NB4 (cell line): ENCODE measurements at regions not wholly inside any gene's neighbourhood (a gene's known extent, or its start where the extent isn't known, plus 50 kb on each side); places are given as distances from the start of the nearest gene placed in this dataset.

Experiments used
- DNase-seq: peaks from one replicate; pipeline ENCODE4 v3.0.0; 2010; ENCODE audit warnings: low read depth
- H3K4me3 ChIP-seq: one replicate; pipeline ENCODE4 v1.5.1; 2011; ENCODE audit warnings: mild to moderate bottlenecking, low read depth, low read length, moderate library complexity
- CTCF ChIP-seq: IDR thresholded peaks from one replicate; pipeline ENCODE4 v1.5.1; 2012; ENCODE audit warnings: low read depth, low read length
- MAX ChIP-seq: IDR thresholded peaks from 2 replicates; pipeline ENCODE4 v1.6.1; 2011; ENCODE audit warnings: low read depth, low read length
- MYC ChIP-seq: IDR thresholded peaks from 2 replicates; pipeline ENCODE4 v1.6.1; 2011; ENCODE audit warnings: low read depth, low read length
- POLR2A ChIP-seq: IDR thresholded peaks from 2 replicates; pipeline ENCODE4 v1.6.1; 2011; ENCODE audit warnings: mild to moderate bottlenecking; ENCODE audit not compliant: insufficient read length; ENCODE audit errors: extremely low read depth

GRCh38 chr10:64067859-64068258 is 546.7 kb downstream of the REEP3 start:
- no peak overlapping the region for H3K4me3 ChIP-seq
- TF ChIP-seq MYC (no peak), MAX (no peak), CTCF (no peak), POLR2A (no peak)
- DNase-seq, result no peak

GRCh38 chr10:64070241-64070640 is 549.0 kb downstream of the REEP3 start:
- no peak for TF ChIP-seq MYC
- TF ChIP-seq CTCF, result no peak
- TF ChIP-seq MAX, result no peak
- TF ChIP-seq POLR2A, result no peak
- DNase-seq, result no peak
- no peak overlapping the region for H3K4me3 ChIP-seq

GRCh38 chr10:64071218-64071617 is 550.0 kb downstream of the REEP3 start:
- H3K4me3 ChIP-seq, result no peak overlapping the region
- TF ChIP-seq CTCF, result no peak
- no peak for TF ChIP-seq POLR2A
- no peak for TF ChIP-seq MYC
- no peak for TF ChIP-seq MAX
- no peak for DNase-seq

- H3K4me3 ChIP-seq, result no peak overlapping the region
- DNase-seq, result no peak
- TF ChIP-seq POLR2A, result no peak
- no peak for TF ChIP-seq MAX
- TF ChIP-seq CTCF, result no peak
- TF ChIP-seq MYC, result no peak
Observed at GRCh38 chr10:64075604-64076003, 554.4 kb downstream of the REEP3 start.

GRCh38 chr10:64076322-64076940 is 555.2 kb downstream of the REEP3 start:
- H3K4me3 ChIP-seq, result no peak overlapping the region
- no peak for TF ChIP-seq MYC
- TF ChIP-seq MAX, result no peak
- TF ChIP-seq POLR2A, result no peak
- no peak for TF ChIP-seq CTCF
- no peak for DNase-seq

- TF ChIP-seq CTCF, result no peak
- no peak for TF ChIP-seq MAX
- TF ChIP-seq POLR2A, result no peak
- TF ChIP-seq MYC, result no peak
- H3K4me3 ChIP-seq, result no peak overlapping the region
- DNase-seq, result no peak
Observed at GRCh38 chr10:64079341-64079740, 558.1 kb downstream of the REEP3 start.
